PC-9 (cell line): ENCODE measurements at regions not wholly inside any gene's neighbourhood (a gene's known extent, or its start where the extent isn't known, plus 50 kb on each side); places are given as distances from the start of the nearest gene placed in this dataset.

Experiments used
- BruUV-seq: library from RNA; stranded (reverse); fragments of 400-500 nt; replicated peaks from 2 replicates; lab custom pipeline; 2021; lab: Mats Ljungman, UMichigan
- CTCF ChIA-PET: fragments of 300-600 bp; sonication (Branson Sonifier 250); formaldehyde crosslinking; loops from one replicate; lab custom pipeline; 2022; ENCODE audit warnings: antibody characterized with exemption; lab: Charles Lee
- POLR2A ChIA-PET: fragments of 300-600 bp; sonication (Branson Sonifier 250); formaldehyde crosslinking; loops from one replicate; lab custom pipeline; 2022; ENCODE audit warnings: antibody characterized with exemption; ENCODE audit not compliant: unreplicated experiment; lab: Charles Lee
- DNase-seq, 2 experiments: peaks; one replicate each; pipeline versions ENCODE4 v3.0.0 to v3.0.0-alpha.2; 2015 to 2022; ENCODE audit warnings: mixed read lengths in 1 of 2
- H2AFZ ChIP-seq: fragments of 200-600 bp; sonication (generic); 2 replicates; pipeline ENCODE4 v1.8.1; 2017; ENCODE audit warnings: antibody characterized with exemption
- H3F3A ChIP-seq: fragments of 200-600 bp; sonication (generic); 2 replicates; pipeline ENCODE4 v1.8.1; 2017; ENCODE audit warnings: antibody characterized with exemption, mild to moderate bottlenecking, low read depth; ENCODE audit not compliant: insufficient read depth
- H3K27ac ChIP-seq: fragments of 200-600 bp; sonication (generic); 2 replicates; pipeline ENCODE4 v1.6.1; 2016; ENCODE audit warnings: mixed run types
- H3K27me3 ChIP-seq: fragments of 200-600 bp; sonication (generic); 2 replicates; pipeline ENCODE4 v1.6.1; 2016; ENCODE audit warnings: low read depth, mixed run types; ENCODE audit not compliant: insufficient read depth
- H3K36me3 ChIP-seq: fragments of 200-600 bp; sonication (generic); 2 replicates; pipeline ENCODE4 v1.6.1; 2016; ENCODE audit warnings: low read depth, mixed run types
- H3K4me1 ChIP-seq: fragments of 200-600 bp; sonication (generic); replicated peaks from 2 replicates; pipeline ENCODE4 v1.6.1; 2016; ENCODE audit warnings: mixed run types; ENCODE audit not compliant: insufficient read depth
- H3K4me2 ChIP-seq: fragments of 200-600 bp; sonication (generic); 2 replicates; pipeline ENCODE4 v1.6.1; 2017; ENCODE audit warnings: mixed run types
- H3K4me3 ChIP-seq: fragments of 200-600 bp; sonication (generic); 2 replicates; pipeline ENCODE4 v1.6.1; 2016; ENCODE audit warnings: mixed run types
- H3K79me2 ChIP-seq: fragments of 200-600 bp; sonication (generic); 2 replicates; pipeline ENCODE4 v1.6.1; 2017; ENCODE audit warnings: low read depth, mixed run types
- H3K9me2 ChIP-seq: fragments of 200-600 bp; sonication (generic); 2 replicates; pipeline ENCODE4 v1.8.1; 2017; ENCODE audit warnings: mild to moderate bottlenecking; ENCODE audit not compliant: insufficient read depth
- H3K9me3 ChIP-seq: fragments of 200-600 bp; sonication (generic); 2 replicates; pipeline ENCODE4 v1.8.1; 2016; ENCODE audit warnings: low read depth; ENCODE audit not compliant: insufficient read depth
- H4K20me1 ChIP-seq: fragments of 200-600 bp; sonication (generic); 2 replicates; pipeline ENCODE4 v1.8.1; 2017; ENCODE audit not compliant: insufficient read depth
- EZH2 ChIP-seq: fragments of 200-600 bp; sonication (generic); IDR thresholded peaks from 2 replicates; pipeline ENCODE4 v1.8.0; 2017; ENCODE audit warnings: antibody characterized with exemption, low read depth
- intact Hi-C: fragments of 100-400 bp; cut with micrococcal nuclease; formaldehyde crosslinking; loops from one replicate; pipeline ENCODE4 v1.10.0; 2022; ENCODE audit not compliant: unreplicated experiment
- TF ChIP-seq, protein P1 (sequence below): fragments of 200-600 bp; sonication (generic); conservative IDR thresholded peaks from 2 replicates; pipeline ENCODE4 v1.6.1; 2017; ENCODE audit warnings: mixed run types, antibody characterized with exemption, mild to moderate bottlenecking, moderate library complexity

DNA sequence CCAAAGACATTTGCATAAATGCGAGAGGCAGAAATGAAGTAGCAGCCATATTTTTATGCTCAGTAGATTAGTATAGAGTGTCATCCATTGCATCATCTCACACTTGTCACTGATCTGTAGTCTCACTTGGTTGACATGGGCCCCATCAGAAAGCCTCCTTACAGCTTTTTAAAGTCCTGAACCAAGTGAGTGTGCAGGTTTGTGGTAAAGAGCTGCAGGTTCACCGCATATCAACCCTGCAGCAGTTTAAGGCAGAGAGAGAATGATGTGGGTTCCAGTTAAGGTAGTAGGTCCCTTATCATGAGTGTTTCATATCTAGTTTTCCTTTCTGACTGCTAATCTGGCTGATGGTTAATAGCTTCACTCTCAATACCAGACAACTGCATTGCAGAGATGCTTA, 1080.3 kb downstream of the NR2F1-AS1 start:
- DNase-seq, result no peak
- Histone ChIP-seq H3K4me3 (no peak overlapping the region), H3K27me3 (no peaks in the 10 kb centered on the region), H3K9me3 (no peaks in the 10 kb centered on the region), H2AFZ (no peak overlapping the region), H3K36me3 (no peaks in the 10 kb centered on the region), H3K27ac (no peak overlapping the region), H3K4me2 (no peak overlapping the region), H3K9me2 (no peaks in the 10 kb centered on the region), H4K20me1 (no peaks in the 10 kb centered on the region), H3K79me2 (no peaks in the 10 kb centered on the region), H3F3A (no peaks in the 10 kb centered on the region), H3K4me1 (no peaks in the 10 kb centered on the region; the same call in 1 of the 2 replicates)
- intact Hi-C loops, result no loop called here
- ChIA-PET CTCF (no interaction called here), POLR2A (no interaction called here)
- TF ChIP-seq EZH2, result no peak
- TF ChIP-seq, protein P1, sequence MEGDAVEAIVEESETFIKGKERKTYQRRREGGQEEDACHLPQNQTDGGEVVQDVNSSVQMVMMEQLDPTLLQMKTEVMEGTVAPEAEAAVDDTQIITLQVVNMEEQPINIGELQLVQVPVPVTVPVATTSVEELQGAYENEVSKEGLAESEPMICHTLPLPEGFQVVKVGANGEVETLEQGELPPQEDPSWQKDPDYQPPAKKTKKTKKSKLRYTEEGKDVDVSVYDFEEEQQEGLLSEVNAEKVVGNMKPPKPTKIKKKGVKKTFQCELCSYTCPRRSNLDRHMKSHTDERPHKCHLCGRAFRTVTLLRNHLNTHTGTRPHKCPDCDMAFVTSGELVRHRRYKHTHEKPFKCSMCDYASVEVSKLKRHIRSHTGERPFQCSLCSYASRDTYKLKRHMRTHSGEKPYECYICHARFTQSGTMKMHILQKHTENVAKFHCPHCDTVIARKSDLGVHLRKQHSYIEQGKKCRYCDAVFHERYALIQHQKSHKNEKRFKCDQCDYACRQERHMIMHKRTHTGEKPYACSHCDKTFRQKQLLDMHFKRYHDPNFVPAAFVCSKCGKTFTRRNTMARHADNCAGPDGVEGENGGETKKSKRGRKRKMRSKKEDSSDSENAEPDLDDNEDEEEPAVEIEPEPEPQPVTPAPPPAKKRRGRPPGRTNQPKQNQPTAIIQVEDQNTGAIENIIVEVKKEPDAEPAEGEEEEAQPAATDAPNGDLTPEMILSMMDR, result no peak
- BruUV-seq, result no TSS peak

DNA sequence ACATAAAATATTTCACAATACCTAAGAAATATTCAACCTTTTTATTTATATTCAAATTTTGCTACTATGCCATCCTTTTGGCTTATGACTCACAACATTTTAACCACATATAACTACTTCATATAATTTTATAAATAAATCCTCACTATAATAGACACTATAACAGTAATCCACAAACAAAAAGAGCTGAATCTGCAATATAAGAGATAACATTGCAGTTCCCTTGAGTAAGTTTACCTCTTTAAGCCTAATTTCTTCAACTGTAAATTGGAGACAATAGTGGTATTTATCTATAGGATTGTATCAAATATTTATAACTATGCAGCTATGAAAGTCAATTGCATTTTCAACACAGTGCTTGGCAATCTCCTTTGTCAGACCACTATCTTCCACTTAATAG, 1084.5 kb downstream of the NR2F1-AS1 start:
- POLR2A ChIA-PET, result no interaction called here
- intact Hi-C loops, result no loop called here
- no peak overlapping the region for H3K4me3 ChIP-seq

DNA sequence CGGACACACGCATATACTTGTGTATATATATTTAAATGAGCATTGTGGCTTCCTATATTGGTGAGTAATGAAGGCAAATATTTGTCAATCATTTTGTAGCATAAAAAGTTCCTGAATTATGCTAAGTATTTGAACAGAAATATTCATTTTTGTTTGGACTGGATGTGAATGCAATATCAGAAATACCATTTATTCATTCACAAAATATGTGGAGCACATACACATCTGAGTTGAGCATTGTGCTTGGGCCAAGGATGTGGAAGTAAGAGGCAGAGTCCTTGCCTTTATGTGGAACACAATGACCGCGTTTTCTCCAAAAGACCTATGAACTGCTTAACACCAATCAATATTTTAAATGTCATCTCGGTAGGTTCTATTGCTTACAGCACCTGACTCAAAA, 1086.5 kb downstream of the NR2F1-AS1 start:
- Histone ChIP-seq H2AFZ (no peak overlapping the region), H3K4me3 (no peak overlapping the region)
- CTCF ChIA-PET, result no interaction called here

More for the DNA sequence above, 1084.5 kb downstream of the NR2F1-AS1 start:
- no peak for TF ChIP-seq EZH2
- TF ChIP-seq, protein P1, result no peak
- Histone ChIP-seq H3K9me3 (no peaks in the 10 kb centered on the region), H3F3A (no peaks in the 10 kb centered on the region), H3K27ac (no peak overlapping the region), H3K9me2 (no peaks in the 10 kb centered on the region), H3K27me3 (no peaks in the 10 kb centered on the region), H4K20me1 (no peaks in the 10 kb centered on the region), H3K36me3 (no peaks in the 10 kb centered on the region), H2AFZ (no peak overlapping the region), H3K79me2 (no peaks in the 10 kb centered on the region), H3K4me2 (no peak overlapping the region), H3K4me1 (no peaks in the 10 kb centered on the region)
- CTCF ChIA-PET, result no interaction called here
- DNase-seq, result no peak
- no TSS peak for BruUV-seq

More for the DNA sequence above, 1086.5 kb downstream of the NR2F1-AS1 start:
- Histone ChIP-seq H3K27ac (no peak overlapping the region), H3K79me2 (no peaks in the 10 kb centered on the region), H3K27me3 (no peaks in the 10 kb centered on the region), H3K36me3 (no peaks in the 10 kb centered on the region), H3K9me3 (no peaks in the 10 kb centered on the region), H3K9me2 (no peaks in the 10 kb centered on the region), H3K4me2 (no peak overlapping the region), H4K20me1 (no peaks in the 10 kb centered on the region), H3F3A (no peaks in the 10 kb centered on the region), H3K4me1 (no peaks in the 10 kb centered on the region)
- no TSS peak for BruUV-seq
- intact Hi-C loops, result no loop called here
- TF ChIP-seq EZH2, result no peak
- TF ChIP-seq, protein P1, result no peak
- POLR2A ChIA-PET, result no interaction called here
- DNase-seq, result no peak
